ENCODE measurements at regions not wholly inside any gene's neighbourhood (a gene's known extent, or its start where the extent isn't known, plus 50 kb on each side); places are given as distances from the start of the nearest gene placed in this dataset.

DNA sequence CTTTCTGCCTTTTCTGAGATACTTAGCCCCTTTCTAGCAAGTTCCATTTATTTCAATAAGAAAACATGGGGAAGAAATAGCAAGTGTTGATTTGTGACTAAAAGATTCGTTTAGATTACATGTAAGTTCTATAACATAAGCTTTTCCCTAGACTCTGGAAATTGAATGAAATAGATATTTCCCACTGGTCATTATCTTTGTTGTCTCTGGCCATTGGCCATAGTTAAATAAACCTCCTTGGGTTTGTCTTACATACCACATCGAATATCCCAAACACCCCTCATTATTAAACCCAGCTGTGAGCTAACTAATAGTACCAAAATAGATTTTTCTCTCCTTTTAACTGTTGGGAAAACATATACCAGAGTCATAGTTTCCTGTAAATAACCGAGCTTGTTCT, 534.8 kb downstream of the IQCM start:
- TF ChIP-seq, protein P1, sequence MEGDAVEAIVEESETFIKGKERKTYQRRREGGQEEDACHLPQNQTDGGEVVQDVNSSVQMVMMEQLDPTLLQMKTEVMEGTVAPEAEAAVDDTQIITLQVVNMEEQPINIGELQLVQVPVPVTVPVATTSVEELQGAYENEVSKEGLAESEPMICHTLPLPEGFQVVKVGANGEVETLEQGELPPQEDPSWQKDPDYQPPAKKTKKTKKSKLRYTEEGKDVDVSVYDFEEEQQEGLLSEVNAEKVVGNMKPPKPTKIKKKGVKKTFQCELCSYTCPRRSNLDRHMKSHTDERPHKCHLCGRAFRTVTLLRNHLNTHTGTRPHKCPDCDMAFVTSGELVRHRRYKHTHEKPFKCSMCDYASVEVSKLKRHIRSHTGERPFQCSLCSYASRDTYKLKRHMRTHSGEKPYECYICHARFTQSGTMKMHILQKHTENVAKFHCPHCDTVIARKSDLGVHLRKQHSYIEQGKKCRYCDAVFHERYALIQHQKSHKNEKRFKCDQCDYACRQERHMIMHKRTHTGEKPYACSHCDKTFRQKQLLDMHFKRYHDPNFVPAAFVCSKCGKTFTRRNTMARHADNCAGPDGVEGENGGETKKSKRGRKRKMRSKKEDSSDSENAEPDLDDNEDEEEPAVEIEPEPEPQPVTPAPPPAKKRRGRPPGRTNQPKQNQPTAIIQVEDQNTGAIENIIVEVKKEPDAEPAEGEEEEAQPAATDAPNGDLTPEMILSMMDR (IDR thresholded peaks at IDR 0.05; ENCODE audit: low read depth, low read length) = no peak
- TF ChIP-seq EZH2phosphoT487 (IDR thresholded peaks at IDR 0.05; ENCODE audit: low read depth) = no peak

Measured in OCI-LY3 (cell line).